MG63 (cell line): ENCODE measurements at regions not wholly inside any gene's neighbourhood (a gene's known extent, or its start where the extent isn't known, plus 50 kb on each side); places are given as distances from the start of the nearest gene placed in this dataset.
A peak's percentile ranks its signal among the peaks of the same experiment; 100 is the strongest.

ENCODE experiments used
- DNase-seq: peaks from one replicate; pipeline ENCODE4 v3.0.0-alpha.2; 2020
- H3K27me3 ChIP-seq: fragments of 250-450 bp; sonication (Bioruptor Pico); 2 replicates; pipeline ENCODE4 v1.5.1; 2020; ENCODE audit warnings: mild to moderate bottlenecking, moderate library complexity
- H3K36me3 ChIP-seq: fragments of 250-450 bp; sonication (Bioruptor Pico); 2 replicates; pipeline ENCODE4 v1.5.1; 2020; ENCODE audit warnings: mild to moderate bottlenecking, moderate library complexity
- H3K4me3 ChIP-seq: fragments of 250-450 bp; sonication (Bioruptor Pico); 2 replicates; pipeline ENCODE4 v1.5.1; 2020; ENCODE audit warnings: mild to moderate bottlenecking, moderate library complexity
- H3K9me3 ChIP-seq: fragments of 250-450 bp; sonication (Bioruptor Pico); 2 replicates; pipeline ENCODE4 v1.5.1; 2020; ENCODE audit warnings: mild to moderate bottlenecking, moderate library complexity

GRCh38 chr6:12221856-12222255, 68.3 kb upstream of the EDN1 start:
- H3K4me3 ChIP-seq, result no peak overlapping the region
- no peaks in the 10 kb centered on the region for H3K9me3 ChIP-seq
- DNase-seq, result no peak
- H3K36me3 ChIP-seq, result no peaks in the 10 kb centered on the region
- H3K27me3 ChIP-seq, result no peaks in the 10 kb centered on the region

- DNase-seq, result no peak
- no peaks in the 10 kb centered on the region for H3K27me3 ChIP-seq
- H3K36me3 ChIP-seq, result no peaks in the 10 kb centered on the region
- no peak overlapping the region for H3K4me3 ChIP-seq
- no peaks in the 10 kb centered on the region for H3K9me3 ChIP-seq
Measured at GRCh38 chr6:12222405-12223366, 67.5 kb upstream of the EDN1 start.

- DNase-seq, result no peak
- H3K36me3 ChIP-seq, result no peaks in the 10 kb centered on the region
- no peak overlapping the region for H3K4me3 ChIP-seq
- H3K9me3 ChIP-seq, result no peaks in the 10 kb centered on the region
- H3K27me3 ChIP-seq, result no peaks in the 10 kb centered on the region
Measured at GRCh38 chr6:12223383-12223782, 66.8 kb upstream of the EDN1 start.

- H3K36me3 ChIP-seq, result no peaks in the 10 kb centered on the region
- DNase-seq, result no peak
- H3K4me3 ChIP-seq, result no peak overlapping the region
- H3K27me3 ChIP-seq, result no peaks in the 10 kb centered on the region
- H3K9me3 ChIP-seq, result no peaks in the 10 kb centered on the region
Measured at GRCh38 chr6:12224251-12224650, 65.9 kb upstream of the EDN1 start.

GRCh38 chr6:12228447-12229146, 61.6 kb upstream of the EDN1 start:
- H3K27me3 ChIP-seq, result no peaks in the 10 kb centered on the region
- no peaks in the 10 kb centered on the region for H3K9me3 ChIP-seq
- DNase-seq, result no peak
- no peak overlapping the region for H3K4me3 ChIP-seq
- no peaks in the 10 kb centered on the region for H3K36me3 ChIP-seq

GRCh38 chr6:12229332-12229731, 60.8 kb upstream of the EDN1 start:
- H3K4me3 ChIP-seq, result no peak overlapping the region
- no peaks in the 10 kb centered on the region for H3K9me3 ChIP-seq
- DNase-seq, result no peak
- H3K27me3 ChIP-seq, result no peaks in the 10 kb centered on the region
- H3K36me3 ChIP-seq, result no peaks in the 10 kb centered on the region

- Histone ChIP-seq H3K9me3 (no peaks in the 10 kb centered on the region), H3K36me3 (no peaks in the 10 kb centered on the region), H3K4me3 (no peak overlapping the region), H3K27me3 (no peaks in the 10 kb centered on the region)
- no peak for DNase-seq
Measured at GRCh38 chr6:12230523-12230922, 59.6 kb upstream of the EDN1 start.

GRCh38 chr6:12232339-12232738, 57.8 kb upstream of the EDN1 start:
- Histone ChIP-seq H3K36me3 (no peaks in the 10 kb centered on the region), H3K9me3 (no peaks in the 10 kb centered on the region), H3K4me3 (no peak overlapping the region), H3K27me3 (no peaks in the 10 kb centered on the region)
- no peak for DNase-seq

- DNase-seq, result no peak
- H3K9me3 ChIP-seq, result no peaks in the 10 kb centered on the region
- H3K36me3 ChIP-seq, result no peaks in the 10 kb centered on the region
- H3K4me3 ChIP-seq, result no peak overlapping the region
- no peaks in the 10 kb centered on the region for H3K27me3 ChIP-seq
Measured at GRCh38 chr6:12232821-12233220, 57.3 kb upstream of the EDN1 start.

GRCh38 chr6:12233693-12234571, 56.2 kb upstream of the EDN1 start:
- Histone ChIP-seq H3K36me3 (no peaks in the 10 kb centered on the region), H3K4me3 (no peak overlapping the region), H3K9me3 (no peaks in the 10 kb centered on the region), H3K27me3 (no peaks in the 10 kb centered on the region)
- DNase-seq, result peak; percentile 38

- Histone ChIP-seq H3K36me3 (no peaks in the 10 kb centered on the region), H3K4me3 (no peak overlapping the region), H3K27me3 (no peaks in the 10 kb centered on the region), H3K9me3 (no peaks in the 10 kb centered on the region)
- no peak for DNase-seq
Measured at GRCh38 chr6:12235341-12235740, 54.8 kb upstream of the EDN1 start.

GRCh38 chr6:12238219-12238618, 51.9 kb upstream of the EDN1 start:
- DNase-seq, result no peak

More at GRCh38 chr6:12238219-12238618, 51.9 kb upstream of the EDN1 start:
- no peaks in the 10 kb centered on the region for H3K9me3 ChIP-seq
- no peaks in the 10 kb centered on the region for H3K36me3 ChIP-seq
- H3K27me3 ChIP-seq, result no peaks in the 10 kb centered on the region
- no peak overlapping the region for H3K4me3 ChIP-seq
